ENCODE measurements at regions not wholly inside any gene's neighbourhood (a gene's known extent, or its start where the extent isn't known, plus 50 kb on each side); places are given as distances from the start of the nearest gene placed in this dataset.

DNA sequence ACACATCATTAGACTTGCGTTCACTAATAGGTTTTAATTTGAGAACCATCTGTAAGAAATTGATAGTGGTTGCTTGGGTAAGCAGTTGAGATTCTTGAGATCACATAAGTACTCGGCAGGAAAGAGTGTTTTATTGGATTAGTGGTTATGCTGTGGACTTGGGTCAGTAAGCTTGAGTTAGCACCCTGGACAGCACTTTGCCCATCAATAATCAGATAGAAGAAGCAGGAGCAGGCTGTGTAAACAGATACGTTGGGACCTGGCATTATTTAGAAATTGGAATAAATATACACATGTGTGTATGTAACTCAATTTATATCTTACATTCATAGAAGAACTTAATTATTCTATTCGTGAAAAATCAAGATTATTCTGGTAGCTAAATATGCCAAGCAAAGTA lies 357.5 kb upstream of the SMIM31 start:
- TF ChIP-seq CTCF (IDR thresholded peaks at IDR 0.05): no peak
- DNase-seq (no peak), ATAC-seq (no peak)
- Histone ChIP-seq H3K27me3 (no peaks in the 10 kb centered on the region), H3K4me1 (no peaks in the 10 kb centered on the region), H3K4me3 (no peak overlapping the region), H3K27ac (no peak overlapping the region), H3K9me3 (no peaks in the 10 kb centered on the region), H3K36me3 (no peaks in the 10 kb centered on the region)
- intact Hi-C loops (cut with DNase I): no loop called here

- no peak for ATAC-seq
These were observed 351.4 kb upstream of the SMIM31 start for GRCh38 chr4:164402554-164402953.

GRCh38 chr4:164405774-164406173 lies 348.2 kb upstream of the SMIM31 start:
- no peaks in the 10 kb centered on the region for H3K4me1 ChIP-seq
- H3K4me3 ChIP-seq: no peak overlapping the region
- intact Hi-C loops (cut with DNase I): no loop called here
- ATAC-seq: no peak
- no peaks in the 10 kb centered on the region for H3K9me3 ChIP-seq
- no peaks in the 10 kb centered on the region for H3K36me3 ChIP-seq
- no peak for TF ChIP-seq CTCF (IDR thresholded peaks at IDR 0.05)
- no peak for DNase-seq
- no peaks in the 10 kb centered on the region for H3K27me3 ChIP-seq
- no peak overlapping the region for H3K27ac ChIP-seq

More at GRCh38 chr4:164402554-164402953, 351.4 kb upstream of the SMIM31 start:
- H3K9me3 ChIP-seq: no peaks in the 10 kb centered on the region
- TF ChIP-seq CTCF (IDR thresholded peaks at IDR 0.05): no peak
- H3K36me3 ChIP-seq: no peaks in the 10 kb centered on the region
- no peak for DNase-seq
- no peaks in the 10 kb centered on the region for H3K4me1 ChIP-seq
- no peak overlapping the region for H3K4me3 ChIP-seq
- H3K27me3 ChIP-seq: no peaks in the 10 kb centered on the region
- intact Hi-C loops (cut with DNase I): no loop called here
- no peak overlapping the region for H3K27ac ChIP-seq

DNA sequence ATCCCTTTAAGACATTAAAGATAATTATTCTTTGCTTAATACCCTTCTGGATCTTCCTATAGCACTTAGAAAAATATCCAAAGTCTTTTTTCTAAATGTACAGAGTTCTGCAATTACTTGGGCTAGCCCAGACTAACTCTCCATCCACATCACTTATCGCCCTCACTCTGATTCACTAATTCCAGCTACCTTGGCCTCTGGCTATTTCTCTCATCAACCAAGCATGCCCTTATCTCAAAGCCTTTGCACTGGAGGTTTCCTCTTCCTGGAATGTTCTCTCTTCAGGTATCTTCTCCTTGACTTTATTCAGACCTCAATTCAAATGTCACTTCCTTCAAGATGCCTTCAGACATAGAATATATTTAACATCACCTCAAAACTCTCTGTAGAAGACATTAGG lies 345.1 kb upstream of the SMIM31 start:
- no peak for ATAC-seq
- intact Hi-C loops (cut with DNase I): no loop called here
- Histone ChIP-seq H3K36me3 (no peaks in the 10 kb centered on the region), H3K4me3 (no peak overlapping the region), H3K9me3 (no peaks in the 10 kb centered on the region), H3K27ac (no peak overlapping the region), H3K4me1 (no peaks in the 10 kb centered on the region), H3K27me3 (no peaks in the 10 kb centered on the region)
- no peak for TF ChIP-seq CTCF (IDR thresholded peaks at IDR 0.05)
- no peak for DNase-seq

DNA sequence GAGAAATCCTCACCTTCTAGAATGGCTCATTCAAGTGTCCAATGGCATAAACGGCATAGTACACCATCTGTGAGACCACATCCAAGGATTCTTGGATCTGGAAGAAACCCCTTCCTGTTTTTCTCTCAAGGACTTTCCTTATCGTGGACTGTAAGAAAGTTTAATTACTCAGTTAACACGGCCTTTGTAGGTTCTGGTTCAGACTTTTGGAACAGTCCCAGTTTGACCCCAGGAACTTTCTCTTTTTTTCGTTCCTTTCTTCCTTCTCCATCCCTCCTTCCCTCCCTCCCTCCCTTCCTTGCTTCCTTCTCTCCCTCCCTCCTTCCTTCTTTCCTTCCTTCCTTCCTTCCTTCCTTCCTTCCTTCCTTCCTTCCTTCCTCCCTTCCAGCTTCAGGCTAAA lies 343.5 kb upstream of the SMIM31 start:
- intact Hi-C loops (cut with DNase I): no loop called here
- no peak for TF ChIP-seq CTCF (IDR thresholded peaks at IDR 0.05)
- ATAC-seq (no peak), DNase-seq (no peak)
- H3K27ac ChIP-seq: no peak overlapping the region
- no peaks in the 10 kb centered on the region for H3K27me3 ChIP-seq
- no peaks in the 10 kb centered on the region for H3K4me1 ChIP-seq
- H3K9me3 ChIP-seq: no peaks in the 10 kb centered on the region
- H3K4me3 ChIP-seq: no peak overlapping the region
- H3K36me3 ChIP-seq: no peaks in the 10 kb centered on the region

All from left lung (tissue), 4 donors.